B cell (primary cell): ENCODE measurements at regions not wholly inside any gene's neighbourhood (a gene's known extent, or its start where the extent isn't known, plus 50 kb on each side); places are given as distances from the start of the nearest gene placed in this dataset.

Experiments
- EZH2 ChIP-seq: IDR thresholded peaks from 2 replicates; pipeline ENCODE4 v1.6.1; 2012; ENCODE audit warnings: borderline replicate concordance, low read depth, mild to moderate bottlenecking, moderate library complexity, low read length; ENCODE audit not compliant: insufficient read depth, poor library complexity, severe bottlenecking
- TF ChIP-seq, protein P1 (sequence below): fragments of 200-600 bp; IDR thresholded peaks from one replicate; pipeline ENCODE4 v1.8.0; 2022; ENCODE audit warnings: antibody characterized with exemption, mild to moderate bottlenecking

DNA sequence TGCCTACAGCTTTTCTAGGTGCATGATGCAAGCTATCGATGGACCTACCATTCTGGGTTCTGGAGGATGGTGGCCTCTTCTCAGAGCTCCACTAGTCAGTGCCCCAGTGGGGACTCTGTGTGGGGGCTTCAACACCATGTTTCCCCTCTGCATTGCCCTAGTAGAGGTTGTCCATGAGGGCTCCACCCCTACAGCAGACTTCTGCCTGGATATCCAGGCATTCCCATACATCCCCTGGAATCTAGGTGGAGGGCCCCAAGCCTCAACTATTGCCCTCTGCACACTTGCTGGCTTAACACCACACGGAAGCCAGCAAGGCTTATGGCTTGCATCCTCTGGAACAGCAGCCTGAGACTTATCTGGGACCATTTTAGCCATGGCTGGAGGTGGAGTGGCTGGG, 1299.9 kb upstream of the MIR17HG start:
- TF ChIP-seq, protein P1, sequence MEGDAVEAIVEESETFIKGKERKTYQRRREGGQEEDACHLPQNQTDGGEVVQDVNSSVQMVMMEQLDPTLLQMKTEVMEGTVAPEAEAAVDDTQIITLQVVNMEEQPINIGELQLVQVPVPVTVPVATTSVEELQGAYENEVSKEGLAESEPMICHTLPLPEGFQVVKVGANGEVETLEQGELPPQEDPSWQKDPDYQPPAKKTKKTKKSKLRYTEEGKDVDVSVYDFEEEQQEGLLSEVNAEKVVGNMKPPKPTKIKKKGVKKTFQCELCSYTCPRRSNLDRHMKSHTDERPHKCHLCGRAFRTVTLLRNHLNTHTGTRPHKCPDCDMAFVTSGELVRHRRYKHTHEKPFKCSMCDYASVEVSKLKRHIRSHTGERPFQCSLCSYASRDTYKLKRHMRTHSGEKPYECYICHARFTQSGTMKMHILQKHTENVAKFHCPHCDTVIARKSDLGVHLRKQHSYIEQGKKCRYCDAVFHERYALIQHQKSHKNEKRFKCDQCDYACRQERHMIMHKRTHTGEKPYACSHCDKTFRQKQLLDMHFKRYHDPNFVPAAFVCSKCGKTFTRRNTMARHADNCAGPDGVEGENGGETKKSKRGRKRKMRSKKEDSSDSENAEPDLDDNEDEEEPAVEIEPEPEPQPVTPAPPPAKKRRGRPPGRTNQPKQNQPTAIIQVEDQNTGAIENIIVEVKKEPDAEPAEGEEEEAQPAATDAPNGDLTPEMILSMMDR, result no peak
- no peak for TF ChIP-seq EZH2
